Fibroblast of skin of left quadriceps (primary cell): ENCODE measurements at regions not wholly inside any gene's neighbourhood (a gene's known extent, or its start where the extent isn't known, plus 50 kb on each side); places are given as distances from the start of the nearest gene placed in this dataset.
A peak's percentile ranks its signal among the peaks of the same experiment; 100 is the strongest.

Source experiments
- DNase-seq, 2 experiments: peaks; one replicate each; pipeline ENCODE4 v3.0.0-alpha.2; 2013; ENCODE audit warnings: low read depth in 2 of 2

DNA sequence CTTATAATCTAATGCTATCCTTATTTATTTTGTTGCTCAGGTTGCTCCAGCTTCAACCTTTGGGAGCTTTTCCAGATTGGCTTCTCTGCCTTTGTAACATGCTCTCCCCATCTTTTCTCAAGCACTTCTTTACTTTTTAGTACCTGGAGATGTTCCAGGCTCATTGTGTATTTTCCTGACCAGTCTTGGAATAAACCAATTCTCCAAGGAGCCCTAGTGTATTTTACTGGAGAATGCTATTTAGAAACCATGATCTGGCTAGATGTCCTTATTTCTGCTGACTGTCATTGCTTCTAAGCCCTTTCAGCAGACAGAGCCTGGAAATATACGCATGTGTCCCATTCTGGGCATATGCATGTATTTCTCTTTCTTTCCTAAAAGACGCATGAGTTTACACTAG is 95.7 kb downstream of the EMX2 start:
- no peak for DNase-seq

- no peak for DNase-seq
Measured at GRCh38 chr10:117638664-117639200, 96.2 kb downstream of the EMX2 start.

- DNase-seq = no peak
Measured at GRCh38 chr10:117640406-117640805, 97.9 kb downstream of the EMX2 start.

DNA sequence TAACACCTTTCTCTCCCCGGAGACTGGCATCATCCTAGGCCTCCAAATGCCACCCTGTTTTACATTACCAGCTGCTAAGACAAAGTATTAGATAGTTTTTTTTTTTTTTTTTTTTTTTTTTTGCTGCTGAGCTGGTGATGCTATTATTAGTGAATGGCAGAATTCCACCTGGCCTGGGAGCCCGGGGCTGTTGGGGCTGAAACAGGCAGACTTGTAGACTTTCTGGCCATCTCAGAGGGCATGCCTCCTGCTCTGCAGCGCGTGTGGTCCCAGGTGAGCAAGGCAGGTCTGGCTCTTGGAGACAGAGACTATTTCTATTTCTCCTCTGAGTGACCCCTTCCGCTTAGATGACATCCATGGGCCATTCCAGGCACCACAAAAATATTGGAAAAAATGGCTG is 104.2 kb downstream of the EMX2 start:
- no peak for DNase-seq

GRCh38 chr10:117647306-117647705 is 104.8 kb downstream of the EMX2 start:
- peak in 1 of 2 experiments; percentile 35 for DNase-seq

DNA sequence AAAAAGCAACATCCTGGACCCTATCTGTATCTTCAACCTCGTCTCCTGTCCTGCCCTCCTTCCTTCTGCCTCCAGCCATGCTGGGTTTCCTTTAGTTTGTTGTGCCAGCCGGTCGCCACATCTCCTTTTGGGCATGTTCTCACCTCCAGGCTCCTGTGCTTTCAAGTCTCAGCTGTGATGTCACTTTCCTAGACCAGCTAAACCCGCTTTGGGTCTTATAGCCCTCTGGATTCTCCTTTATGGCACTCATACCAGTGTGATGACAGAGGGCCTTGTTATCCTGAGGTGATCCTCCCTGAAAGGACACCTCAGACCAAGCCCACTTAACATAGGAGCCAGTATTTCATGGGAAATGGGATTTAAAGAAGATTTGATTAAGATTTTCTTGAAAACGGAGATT is 108.6 kb downstream of the EMX2 start:
- no peak for DNase-seq

GRCh38 chr10:117652228-117653169 is 110.0 kb downstream of the EMX2 start:
- no peak for DNase-seq

DNA sequence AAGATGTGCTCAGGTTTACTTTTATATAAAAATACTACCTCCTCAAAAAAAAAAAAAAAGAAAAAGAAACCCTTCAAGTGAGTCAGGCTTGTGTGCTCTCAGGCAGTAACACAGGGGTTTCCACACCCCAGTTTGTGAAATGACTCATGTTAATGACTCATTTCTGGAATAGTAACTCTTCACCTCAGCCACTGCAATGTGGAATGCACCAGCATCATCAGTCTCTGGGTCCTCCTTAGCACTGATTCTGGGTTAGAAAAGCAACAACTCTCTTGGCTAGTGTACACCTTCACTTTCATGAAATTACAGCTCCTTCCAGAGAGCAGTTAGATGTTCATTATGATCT is 110.6 kb downstream of the EMX2 start:
- peak; percentile 93 for DNase-seq

GRCh38 chr10:117654105-117654504 is 111.6 kb downstream of the EMX2 start:
- DNase-seq = no peak

GRCh38 chr10:117656385-117657367 is 114.1 kb downstream of the EMX2 start:
- no peak for DNase-seq

- no peak for DNase-seq
Measured at GRCh38 chr10:117661316-117661715, 118.8 kb downstream of the EMX2 start.

- DNase-seq = no peak
Measured at GRCh38 chr10:117662126-117662525, 119.6 kb downstream of the EMX2 start.

DNA sequence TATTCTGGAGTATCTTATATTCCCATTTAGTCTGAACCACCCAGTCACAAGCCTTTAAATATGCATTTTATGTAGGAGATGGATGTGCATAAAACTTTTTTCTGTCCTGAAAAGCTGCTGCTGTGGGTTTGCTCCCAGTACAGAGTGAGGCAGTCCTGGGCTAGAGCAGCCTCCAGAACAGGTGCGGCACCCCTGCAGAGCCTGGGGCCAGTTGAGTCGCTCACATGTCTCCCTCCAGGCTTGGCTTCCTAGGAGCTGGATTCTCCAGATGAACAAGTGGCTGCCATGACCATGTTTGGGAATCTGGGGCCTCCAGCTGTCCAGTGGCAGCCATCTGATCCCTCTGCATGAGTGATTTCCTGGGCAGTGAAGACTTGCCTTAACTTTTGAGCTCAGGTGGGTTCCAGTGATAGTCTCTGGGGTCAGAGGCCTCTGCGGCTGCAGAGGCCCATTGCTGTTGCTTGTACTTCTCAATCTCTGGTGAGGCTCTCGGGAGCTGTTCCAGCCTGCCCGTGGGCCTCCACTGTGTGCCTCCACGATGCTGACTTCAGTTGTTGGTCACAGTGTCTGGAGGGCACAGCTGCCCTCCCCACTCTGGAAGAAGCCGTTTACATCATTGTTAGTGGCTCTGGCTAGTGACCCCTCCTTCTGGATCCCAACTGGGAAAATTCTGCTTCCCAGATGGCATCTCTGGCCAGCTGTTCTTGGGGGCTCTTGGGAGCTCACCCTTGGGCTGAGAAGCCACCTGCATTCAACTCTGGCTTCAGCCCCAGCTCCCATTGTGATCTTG is 120.4 kb downstream of the EMX2 start:
- no peak for DNase-seq

GRCh38 chr10:117663750-117664149 is 121.2 kb downstream of the EMX2 start:
- DNase-seq = peak; percentile 85 to 87

GRCh38 chr10:117664288-117664687 is 121.7 kb downstream of the EMX2 start:
- DNase-seq = no peak

- no peak for DNase-seq
Measured at GRCh38 chr10:117666166-117666565, 123.6 kb downstream of the EMX2 start.

DNA sequence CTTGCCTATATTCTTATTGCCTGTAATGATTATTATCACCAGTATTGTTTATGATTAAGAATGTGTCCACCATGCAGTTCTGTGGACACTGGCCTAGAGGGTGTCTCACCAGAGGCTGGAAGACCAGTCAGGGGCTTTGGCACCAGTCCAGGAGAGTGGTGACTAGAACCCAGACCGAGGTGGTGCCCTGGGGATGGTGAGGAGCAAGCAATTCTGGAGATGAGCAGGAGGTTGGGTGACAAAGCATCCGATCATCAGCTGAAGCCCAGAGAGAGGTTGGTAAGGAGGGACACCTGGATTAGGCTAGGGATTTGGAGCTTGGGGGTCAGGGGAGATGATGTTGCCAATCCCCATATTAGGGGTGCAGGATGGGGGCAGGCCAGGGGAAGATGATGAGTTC is 124.4 kb downstream of the EMX2 start:
- no peak for DNase-seq

- no peak for DNase-seq
Measured at GRCh38 chr10:117667831-117668230, 125.3 kb downstream of the EMX2 start.

DNA sequence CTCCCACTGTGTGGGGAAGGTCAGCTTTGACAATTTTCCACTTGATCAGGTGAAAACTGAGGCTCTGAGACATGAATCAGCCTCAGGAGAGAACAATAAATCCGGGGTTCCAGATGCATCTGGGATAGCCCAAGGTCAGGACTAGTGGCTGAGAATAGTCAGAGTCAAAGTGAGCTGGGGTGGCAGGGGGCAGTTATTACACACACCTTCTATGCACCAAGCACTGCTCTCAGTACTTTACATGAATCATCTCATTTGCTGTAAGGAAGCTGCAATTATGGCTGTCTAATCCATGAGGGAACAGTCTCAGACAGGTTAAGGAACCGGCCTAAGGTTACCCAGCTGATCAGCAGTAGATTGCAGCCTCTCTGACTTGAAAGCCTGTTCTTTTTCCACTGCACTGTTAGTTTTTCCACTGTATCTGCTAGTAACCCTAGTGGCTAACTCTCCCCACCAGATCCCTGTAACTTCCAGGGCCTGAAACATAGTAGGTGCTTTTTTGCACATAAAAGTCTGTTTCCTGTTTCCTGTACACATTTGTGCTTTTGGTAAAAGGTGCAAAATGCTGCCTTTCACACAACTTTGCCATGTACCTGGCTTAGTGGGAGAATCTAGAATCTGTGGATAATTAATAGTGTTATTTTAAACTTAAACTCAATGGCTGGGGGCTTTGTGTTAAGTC is 125.9 kb downstream of the EMX2 start:
- no peak for DNase-seq

DNA sequence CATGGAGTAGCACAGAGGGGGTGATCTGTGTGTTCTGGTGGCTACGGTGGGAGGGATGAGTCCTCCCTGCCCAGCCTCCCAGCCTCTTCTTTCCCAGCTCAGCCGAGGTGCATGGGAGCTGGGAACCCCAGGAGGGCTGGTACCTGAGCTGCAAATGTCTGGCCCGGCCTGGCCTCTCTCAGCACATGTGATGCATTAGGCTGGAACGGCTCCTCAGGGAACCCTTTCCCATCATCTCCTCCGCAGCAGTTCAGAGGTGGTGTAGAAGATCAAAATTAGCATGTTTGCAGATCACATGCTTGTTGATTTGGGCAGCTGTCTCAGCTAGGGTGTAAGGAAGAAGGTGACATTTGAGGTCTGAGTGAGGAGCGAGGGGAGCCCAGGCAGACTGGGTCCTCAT is 126.6 kb downstream of the EMX2 start:
- no peak for DNase-seq
